ENCODE measurements at regions not wholly inside any gene's neighbourhood (a gene's known extent, or its start where the extent isn't known, plus 50 kb on each side); places are given as distances from the start of the nearest gene placed in this dataset.

DNA sequence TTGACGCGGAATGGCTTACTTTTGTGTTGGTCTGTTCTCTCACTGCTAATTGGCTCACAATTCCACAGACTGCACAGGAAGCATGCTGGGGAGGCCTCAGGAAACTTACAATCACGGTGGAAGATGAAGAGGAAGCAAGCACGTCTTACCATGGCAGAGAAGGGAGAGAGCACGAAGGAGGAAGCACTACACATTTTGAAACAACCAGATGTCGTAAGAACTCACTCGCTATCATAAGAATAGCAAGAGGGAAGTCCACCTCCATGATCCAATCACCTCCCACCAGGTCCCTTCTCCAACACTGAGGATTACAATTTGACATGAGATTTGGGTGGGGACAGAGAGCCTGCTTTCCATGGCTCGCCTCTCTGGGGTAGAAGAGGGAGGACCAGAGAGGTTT, 106.2 kb downstream of the KCNF1 start:
- WGBS, 3 donors, result 82 to 88% (median 86%) methylated on average over 8 of the region's 8 CpGs
- Histone ChIP-seq H3K9me3 (no peaks in the 10 kb centered on the region), H3K36me3 (no peaks in the 10 kb centered on the region), H3K4me3 (no peak overlapping the region), H3K27me3 (no peaks in the 10 kb centered on the region), H3K4me1 (ENCODE audit: insufficient read depth) (no peaks in the 10 kb centered on the region), H3K27ac (no peak overlapping the region)
- TF ChIP-seq POLR2A (IDR thresholded peaks at IDR 0.05) (no peak), EP300 (IDR thresholded peaks at IDR 0.05) (no peak)
- TF ChIP-seq, protein P1, sequence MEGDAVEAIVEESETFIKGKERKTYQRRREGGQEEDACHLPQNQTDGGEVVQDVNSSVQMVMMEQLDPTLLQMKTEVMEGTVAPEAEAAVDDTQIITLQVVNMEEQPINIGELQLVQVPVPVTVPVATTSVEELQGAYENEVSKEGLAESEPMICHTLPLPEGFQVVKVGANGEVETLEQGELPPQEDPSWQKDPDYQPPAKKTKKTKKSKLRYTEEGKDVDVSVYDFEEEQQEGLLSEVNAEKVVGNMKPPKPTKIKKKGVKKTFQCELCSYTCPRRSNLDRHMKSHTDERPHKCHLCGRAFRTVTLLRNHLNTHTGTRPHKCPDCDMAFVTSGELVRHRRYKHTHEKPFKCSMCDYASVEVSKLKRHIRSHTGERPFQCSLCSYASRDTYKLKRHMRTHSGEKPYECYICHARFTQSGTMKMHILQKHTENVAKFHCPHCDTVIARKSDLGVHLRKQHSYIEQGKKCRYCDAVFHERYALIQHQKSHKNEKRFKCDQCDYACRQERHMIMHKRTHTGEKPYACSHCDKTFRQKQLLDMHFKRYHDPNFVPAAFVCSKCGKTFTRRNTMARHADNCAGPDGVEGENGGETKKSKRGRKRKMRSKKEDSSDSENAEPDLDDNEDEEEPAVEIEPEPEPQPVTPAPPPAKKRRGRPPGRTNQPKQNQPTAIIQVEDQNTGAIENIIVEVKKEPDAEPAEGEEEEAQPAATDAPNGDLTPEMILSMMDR (IDR thresholded peaks at IDR 0.05), result no peak
- intact Hi-C loops (cut with DNase I), result no loop called here
- no peak for DNase-seq

DNA sequence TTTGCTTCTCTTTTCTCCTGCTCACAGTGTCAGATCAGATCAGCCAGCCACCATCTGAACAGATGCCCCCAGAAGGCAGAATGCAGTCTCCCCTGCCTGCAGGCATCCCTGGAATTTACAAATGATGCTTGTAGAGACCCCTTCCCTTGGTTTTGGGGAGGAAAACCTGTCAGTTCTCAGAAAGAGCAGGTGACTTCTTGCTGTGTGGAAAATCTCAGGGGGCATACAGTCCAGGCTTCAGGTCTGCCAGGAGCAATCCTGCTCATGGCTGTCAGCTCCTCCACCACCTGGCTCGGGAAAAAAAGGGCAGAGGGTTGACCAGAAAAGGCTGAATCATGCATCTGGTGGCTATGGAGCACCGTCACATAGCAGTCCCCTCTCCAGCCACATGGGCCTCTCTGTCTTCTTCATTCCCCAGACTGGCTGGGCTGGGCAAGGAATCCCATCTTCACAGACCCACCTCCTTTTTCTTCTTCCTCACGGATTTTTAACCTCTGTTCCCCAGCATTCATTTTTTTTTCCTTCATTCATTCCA, 107.0 kb downstream of the KCNF1 start:
- no peaks in the 10 kb centered on the region for H3K27me3 ChIP-seq
- WGBS, 3 donors, result 66 to 68% (median 66%) methylated on average over 3 of the region's 3 CpGs

DNA sequence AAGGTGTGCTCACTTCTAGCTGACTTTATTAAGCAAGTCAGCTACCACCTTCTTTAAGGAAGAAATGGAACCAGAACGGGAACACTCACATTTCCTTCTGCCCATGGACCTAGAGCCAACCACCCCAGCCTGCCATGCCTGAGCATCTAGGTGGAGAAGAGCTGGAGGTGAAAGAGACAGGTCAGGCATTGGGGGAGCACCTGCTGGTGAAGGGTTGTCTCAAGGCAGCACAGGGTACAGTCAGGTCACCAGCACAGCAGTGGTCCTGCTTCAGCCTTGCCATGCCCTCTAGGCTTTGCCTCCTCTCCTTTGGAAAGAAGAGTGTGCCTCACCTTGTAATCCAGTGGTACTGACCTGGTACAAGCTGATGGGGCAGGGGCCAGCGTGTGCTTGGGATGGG, 107.9 kb downstream of the KCNF1 start:
- 80 to 91% (median 89%) methylated on average over 2 of the region's 2 CpGs for WGBS, 3 donors
- Histone ChIP-seq H3K36me3 (no peaks in the 10 kb centered on the region), H3K4me3 (no peak overlapping the region), H3K4me1 (ENCODE audit: insufficient read depth) (peaks cover 6% of the 10 kb centered on the region), H3K27me3 (no peaks in the 10 kb centered on the region), H3K27ac (no peak overlapping the region), H3K9me3 (no peaks in the 10 kb centered on the region)
- TF ChIP-seq, protein P1 (IDR thresholded peaks at IDR 0.05), result no peak
- TF ChIP-seq POLR2A (IDR thresholded peaks at IDR 0.05), result no peak
- no peak for TF ChIP-seq EP300 (IDR thresholded peaks at IDR 0.05)
- intact Hi-C loops (cut with DNase I), result no loop called here
- DNase-seq, result no peak

More for the DNA sequence above, 107.0 kb downstream of the KCNF1 start:
- TF ChIP-seq, protein P1 (IDR thresholded peaks at IDR 0.05), result no peak
- TF ChIP-seq POLR2A (IDR thresholded peaks at IDR 0.05) (no peak), EP300 (IDR thresholded peaks at IDR 0.05) (no peak)
- Histone ChIP-seq H3K4me3 (no peak overlapping the region), H3K27ac (no peak overlapping the region), H3K4me1 (ENCODE audit: insufficient read depth) (peaks cover 2% of the 10 kb centered on the region), H3K36me3 (no peaks in the 10 kb centered on the region), H3K9me3 (no peaks in the 10 kb centered on the region)
- no peak for DNase-seq
- intact Hi-C loops (cut with DNase I), result no loop called here

DNA sequence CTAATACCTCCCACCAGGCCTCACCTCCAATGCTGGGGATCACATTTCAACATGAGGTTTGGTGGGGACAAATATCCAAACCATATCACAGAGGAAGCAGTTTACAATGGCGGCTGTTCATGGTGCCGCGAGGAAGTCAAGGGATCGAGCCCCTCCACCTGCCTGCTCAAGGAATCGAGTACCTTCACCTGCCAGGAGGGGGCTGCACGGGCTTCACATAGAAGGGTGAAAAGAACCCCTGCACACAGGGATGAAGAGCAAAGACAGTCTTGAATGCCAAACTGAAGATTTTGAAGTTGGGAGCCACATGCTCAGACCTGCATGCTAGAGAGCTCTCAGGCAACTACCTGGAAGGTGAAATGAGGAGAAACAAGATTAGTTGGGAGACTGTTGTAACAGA, 110.3 kb downstream of the KCNF1 start:
- Histone ChIP-seq H3K27ac (no peak overlapping the region), H3K36me3 (no peaks in the 10 kb centered on the region), H3K9me3 (no peaks in the 10 kb centered on the region), H3K4me3 (no peak overlapping the region), H3K4me1 (ENCODE audit: insufficient read depth) (peaks cover 6% of the 10 kb centered on the region), H3K27me3 (no peaks in the 10 kb centered on the region)
- intact Hi-C loops (cut with DNase I), result no loop called here
- WGBS, 3 donors, result 86 to 92% (median 91%) methylated on average over 6 of the region's 6 CpGs
- TF ChIP-seq, protein P1 (IDR thresholded peaks at IDR 0.05), result no peak
- TF ChIP-seq POLR2A (IDR thresholded peaks at IDR 0.05) (no peak), EP300 (IDR thresholded peaks at IDR 0.05) (no peak)
- DNase-seq, result no peak

Data from ovary (tissue), 7 donors.